HT-29 (cell line): ENCODE measurements at regions not wholly inside any gene's neighbourhood (a gene's known extent, or its start where the extent isn't known, plus 50 kb on each side); places are given as distances from the start of the nearest gene placed in this dataset.
A peak's percentile ranks its signal among the peaks of the same experiment; 100 is the strongest.
"Not testable (repeated sequence)": the region's sequence is repeated elsewhere in the genome, so short reads cannot be mapped to it uniquely, and the experiment has no call there.

ENCODE experiments used
- DNase-seq: peaks from one replicate; pipeline ENCODE4 v3.0.0-alpha.2; 2015; ENCODE audit warnings: low spot score

DNA sequence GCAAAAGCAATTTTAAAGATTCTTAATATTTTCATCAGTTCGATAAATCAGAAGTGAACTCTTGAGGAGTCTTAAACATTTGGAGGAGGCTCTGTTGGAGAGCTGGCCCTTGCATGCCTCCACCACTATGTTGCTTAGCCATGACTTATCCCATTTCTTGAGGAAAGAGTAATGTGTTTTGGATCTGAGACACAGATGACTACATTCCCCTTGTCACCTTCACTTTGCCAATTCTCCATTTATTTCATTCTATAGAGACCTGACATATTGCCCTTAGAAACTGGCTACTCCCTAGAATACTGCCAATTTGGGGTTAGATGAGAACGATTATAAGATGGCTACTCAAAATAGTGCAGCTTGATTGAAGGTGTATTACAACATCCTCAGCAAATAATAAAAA is 157.4 kb upstream of the TMEM260 start:
- no peak for DNase-seq

DNA sequence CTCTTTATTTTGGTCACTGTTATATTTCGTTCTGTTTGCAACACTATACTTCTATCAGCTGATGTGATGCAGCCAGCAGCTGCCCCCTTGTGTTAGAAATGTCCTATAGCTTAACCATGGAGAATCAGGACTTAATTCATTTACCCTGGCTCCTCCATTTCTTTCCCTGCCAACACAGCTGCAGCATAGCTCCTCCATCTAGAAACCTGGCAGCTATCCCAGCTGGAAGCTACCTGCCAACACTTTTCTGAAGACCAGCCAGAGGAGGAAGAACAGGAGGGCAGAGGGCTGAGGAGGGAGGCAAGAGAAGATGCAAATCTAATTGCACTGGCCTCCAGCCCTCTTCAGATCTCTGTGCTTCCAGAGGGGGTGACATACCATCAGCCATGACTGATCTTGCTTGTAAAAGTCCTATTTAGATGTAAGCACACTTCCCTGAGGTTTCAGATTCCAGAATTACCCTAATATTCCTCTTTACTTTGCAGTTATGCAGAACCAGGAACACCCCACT is 156.8 kb upstream of the TMEM260 start:
- DNase-seq, result peak; percentile 35

DNA sequence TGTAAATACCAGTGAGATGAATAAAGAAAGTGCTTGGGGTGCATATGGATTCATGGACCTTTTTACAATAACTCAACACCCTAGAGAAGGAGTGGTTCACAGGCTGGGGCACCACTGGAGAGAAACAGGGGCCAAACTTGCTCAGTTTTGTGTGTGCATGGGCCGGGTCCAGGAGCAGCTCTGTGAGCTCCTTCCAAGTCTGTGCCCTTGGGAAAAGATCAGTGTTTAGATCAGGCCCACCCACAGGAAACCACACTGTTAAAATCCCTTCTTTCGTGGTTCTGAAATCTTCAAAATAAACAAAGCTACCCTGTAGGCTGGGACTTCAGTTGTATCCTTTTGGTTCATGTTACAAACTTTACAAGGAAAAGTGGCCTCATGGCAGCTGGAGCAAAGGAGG is 156.1 kb upstream of the TMEM260 start:
- DNase-seq, result no peak

- no peak for DNase-seq
These were observed 148.6 kb upstream of the TMEM260 start for GRCh38 chr14:56431013-56431412.

DNA sequence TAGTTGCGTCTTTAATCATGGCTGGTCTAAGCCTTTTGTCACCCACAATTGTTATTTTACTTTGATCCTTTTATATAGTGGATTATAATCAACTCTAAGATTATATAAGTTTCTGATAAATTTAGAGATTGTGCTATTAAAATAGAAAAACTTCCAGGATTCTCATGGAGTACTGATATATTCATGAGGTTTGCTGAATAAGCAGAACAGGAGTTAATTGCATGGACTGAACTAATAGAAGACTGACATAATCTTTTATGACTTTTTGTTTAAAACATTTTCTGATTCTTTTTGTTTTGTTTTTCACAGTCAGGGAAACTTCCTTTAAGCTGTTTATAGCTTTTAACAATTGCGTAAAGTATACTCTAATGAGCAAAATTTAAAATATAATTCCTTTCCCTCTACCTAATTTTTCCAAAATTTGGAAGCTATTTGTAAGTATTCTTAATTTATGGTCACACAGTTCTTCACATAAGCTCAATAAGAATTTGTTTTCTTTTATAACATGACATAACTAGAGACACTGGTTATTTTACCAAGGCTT is 129.9 kb upstream of the TMEM260 start:
- no peak for DNase-seq

GRCh38 chr14:56452940-56453339 is 126.7 kb upstream of the TMEM260 start:
- DNase-seq, result no peak

- not testable (repeated sequence) for DNase-seq
These were observed 124.9 kb upstream of the TMEM260 start for GRCh38 chr14:56454680-56455079.

DNA sequence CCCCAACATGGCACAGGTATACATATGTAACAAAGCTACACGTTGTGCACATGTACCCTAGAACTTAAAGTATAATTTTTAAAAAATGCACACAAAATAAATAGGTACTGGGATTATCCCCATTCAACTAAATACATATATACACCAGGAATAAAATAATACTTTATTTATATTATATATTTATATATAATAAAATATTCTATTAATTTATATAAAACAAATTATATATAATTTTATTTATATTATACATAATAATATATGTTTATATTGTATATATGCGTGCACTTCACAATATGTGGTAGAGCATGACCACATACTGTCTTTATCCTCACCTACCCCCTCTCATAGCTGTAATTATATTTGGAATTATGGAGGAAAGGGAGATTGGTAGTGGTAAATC is 119.1 kb upstream of the TMEM260 start:
- DNase-seq, result no peak

- no peak for DNase-seq
These were observed 118.0 kb upstream of the TMEM260 start for GRCh38 chr14:56461276-56462275.

- DNase-seq, result no peak
These were observed 116.2 kb upstream of the TMEM260 start for GRCh38 chr14:56463271-56463890.

DNA sequence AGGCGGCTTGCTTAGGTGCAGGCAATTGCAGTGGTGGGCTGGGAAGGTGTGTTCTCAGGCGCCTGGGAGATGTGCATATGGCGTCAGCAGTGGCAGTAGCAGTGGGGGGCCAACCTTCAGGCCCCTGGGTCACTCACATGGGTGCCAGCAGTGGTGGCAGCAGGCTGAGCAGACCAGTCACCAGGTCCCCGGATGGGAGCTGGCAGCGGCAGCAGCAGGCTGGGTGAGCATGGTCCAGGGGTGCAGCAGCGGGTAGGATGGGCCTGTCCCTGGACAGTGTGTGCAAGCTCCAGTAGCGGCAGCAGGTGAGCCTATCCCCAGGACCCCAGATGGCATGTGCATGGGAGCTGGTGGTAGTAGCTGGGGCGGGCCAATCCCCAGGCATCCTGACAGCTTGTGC is 108.5 kb upstream of the TMEM260 start:
- DNase-seq, result no peak

- DNase-seq, result peak; percentile 74
These were observed 105.1 kb upstream of the TMEM260 start for GRCh38 chr14:56474419-56475022.

DNA sequence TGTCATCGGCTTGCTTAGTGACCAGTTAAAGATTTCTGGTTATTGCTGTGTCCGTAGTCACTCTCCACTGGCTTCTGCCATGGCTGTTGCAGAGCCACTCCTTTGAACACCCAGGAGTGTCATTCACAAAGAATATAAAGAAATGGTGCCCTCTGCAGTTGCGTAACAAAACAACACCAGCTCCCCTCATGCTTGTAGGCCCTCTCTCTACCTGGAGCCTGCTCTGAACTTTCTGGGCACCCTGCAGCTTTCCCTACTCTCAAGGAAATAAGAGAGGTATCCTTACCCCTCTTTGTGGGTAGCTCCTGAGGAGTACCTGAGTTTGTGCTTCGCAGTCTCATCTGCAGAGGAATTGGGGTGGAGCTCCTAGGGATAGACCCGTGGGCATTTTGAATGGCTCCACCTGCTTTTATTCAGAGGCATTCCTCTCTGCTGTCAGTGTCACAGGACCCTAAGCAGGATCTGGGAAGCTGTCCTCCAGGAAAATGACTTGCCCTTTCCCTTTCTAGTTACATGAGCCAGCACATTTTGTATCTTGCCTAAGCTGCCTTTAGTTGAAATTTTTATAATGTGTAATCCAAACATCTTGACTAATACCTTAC is 97.2 kb upstream of the TMEM260 start:
- DNase-seq, result peak; percentile 5

GRCh38 chr14:56487090-56487667 is 92.4 kb upstream of the TMEM260 start:
- DNase-seq, result peak; percentile 6

DNA sequence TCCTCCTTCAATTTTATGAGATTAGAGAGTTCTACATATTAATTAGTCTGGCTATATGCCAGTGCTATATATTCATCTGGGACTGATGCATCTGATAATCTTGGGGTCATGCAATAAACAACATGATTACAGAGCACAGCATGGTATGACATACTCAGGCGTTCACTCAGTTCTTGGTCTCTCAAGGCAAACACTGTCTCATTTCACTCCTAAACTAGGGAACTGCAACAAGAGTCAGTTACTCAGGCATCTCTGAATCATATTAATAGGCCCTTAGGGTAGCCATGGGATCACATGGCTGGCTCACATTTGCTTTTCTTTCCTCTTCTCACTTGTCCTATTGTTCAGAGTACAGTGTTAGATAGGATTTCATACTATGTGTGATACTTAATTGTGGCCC is 91.8 kb upstream of the TMEM260 start:
- DNase-seq, result no peak

DNA sequence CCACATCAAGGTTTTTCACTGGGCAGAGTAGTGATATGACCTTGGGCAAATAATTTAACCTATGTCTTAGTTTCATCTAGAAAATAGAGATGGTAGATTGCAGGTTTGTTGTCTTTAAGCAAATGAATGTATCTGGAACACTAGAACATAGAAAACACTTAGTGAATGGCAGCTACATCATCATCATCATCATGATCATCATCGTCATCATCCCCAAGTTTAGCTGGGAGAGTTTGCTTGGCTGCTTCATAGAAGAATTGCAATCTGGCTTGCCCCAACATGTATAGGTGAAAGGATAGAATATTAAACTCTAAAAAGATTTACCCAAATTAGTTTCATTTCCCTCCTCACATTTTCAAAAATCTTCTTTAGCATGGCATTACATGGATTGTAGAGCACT is 91.3 kb upstream of the TMEM260 start:
- DNase-seq, result no peak

DNA sequence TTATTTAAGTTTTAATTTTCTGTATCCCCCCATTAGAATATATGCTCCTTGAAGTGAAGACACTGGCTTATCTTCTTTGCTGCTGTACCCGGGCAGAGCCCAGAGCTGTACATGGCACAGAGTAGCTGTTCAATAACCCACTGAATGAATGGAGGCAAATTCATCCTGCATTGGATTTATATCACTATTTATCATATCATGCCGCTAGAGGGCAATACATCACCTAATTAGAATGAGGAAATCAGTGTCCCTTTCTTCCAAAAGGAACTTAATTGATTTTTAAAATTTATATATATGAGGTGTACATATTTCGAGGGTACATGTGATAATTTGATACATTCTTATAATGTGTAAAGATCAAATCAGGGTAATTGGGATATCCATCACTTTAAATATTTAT is 89.2 kb upstream of the TMEM260 start:
- peak; percentile 31 for DNase-seq

GRCh38 chr14:56491299-56492285 is 88.0 kb upstream of the TMEM260 start:
- DNase-seq, result peak; percentile 57

- DNase-seq, result no peak
These were observed 85.4 kb upstream of the TMEM260 start for GRCh38 chr14:56494167-56494566.

GRCh38 chr14:56498112-56498511 is 81.5 kb upstream of the TMEM260 start:
- DNase-seq, result no peak
